Body of pancreas (tissue), 4 donors: ENCODE measurements at regions not wholly inside any gene's neighbourhood (a gene's known extent, or its start where the extent isn't known, plus 50 kb on each side); places are given as distances from the start of the nearest gene placed in this dataset.

Experiments used
- POLR2A ChIP-seq, 3 donors: fragments of 450-650 bp; IDR thresholded peaks; one replicate each; pipeline ENCODE4 v1.6.1; 2016; ENCODE audit warnings: antibody characterized with exemption in 3 of 3, mild to moderate bottlenecking in 2 of 3
- TF ChIP-seq, protein P1 (sequence below), 7 experiments: fragments of 450-650 bp in 4 of 7; fragments of 200-600 bp in 3 of 7; sonication (generic) in 3 of 7; IDR thresholded peaks; one replicate each; pipeline ENCODE4 v1.5.1; 2016 to 2019; ENCODE audit warnings: antibody characterized with exemption in 7 of 7

GRCh38 chr15:39022532-39023305, 458.1 kb upstream of the RASGRP1 start:
- TF ChIP-seq, protein P1, sequence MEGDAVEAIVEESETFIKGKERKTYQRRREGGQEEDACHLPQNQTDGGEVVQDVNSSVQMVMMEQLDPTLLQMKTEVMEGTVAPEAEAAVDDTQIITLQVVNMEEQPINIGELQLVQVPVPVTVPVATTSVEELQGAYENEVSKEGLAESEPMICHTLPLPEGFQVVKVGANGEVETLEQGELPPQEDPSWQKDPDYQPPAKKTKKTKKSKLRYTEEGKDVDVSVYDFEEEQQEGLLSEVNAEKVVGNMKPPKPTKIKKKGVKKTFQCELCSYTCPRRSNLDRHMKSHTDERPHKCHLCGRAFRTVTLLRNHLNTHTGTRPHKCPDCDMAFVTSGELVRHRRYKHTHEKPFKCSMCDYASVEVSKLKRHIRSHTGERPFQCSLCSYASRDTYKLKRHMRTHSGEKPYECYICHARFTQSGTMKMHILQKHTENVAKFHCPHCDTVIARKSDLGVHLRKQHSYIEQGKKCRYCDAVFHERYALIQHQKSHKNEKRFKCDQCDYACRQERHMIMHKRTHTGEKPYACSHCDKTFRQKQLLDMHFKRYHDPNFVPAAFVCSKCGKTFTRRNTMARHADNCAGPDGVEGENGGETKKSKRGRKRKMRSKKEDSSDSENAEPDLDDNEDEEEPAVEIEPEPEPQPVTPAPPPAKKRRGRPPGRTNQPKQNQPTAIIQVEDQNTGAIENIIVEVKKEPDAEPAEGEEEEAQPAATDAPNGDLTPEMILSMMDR (IDR thresholded peaks at IDR 0.05): no peak
- no peak for TF ChIP-seq POLR2A (IDR thresholded peaks at IDR 0.05)
